NCI-H748 treated with DMSO at 0.1 percent for 48 hours (cell line): ENCODE measurements at regions not wholly inside any gene's neighbourhood (a gene's known extent, or its start where the extent isn't known, plus 50 kb on each side); places are given as distances from the start of the nearest gene placed in this dataset.

Source experiments
- DNase-seq: peaks from one replicate; lab custom pipeline; 2025; lab: John Stamatoyannopoulos, UW

DNA sequence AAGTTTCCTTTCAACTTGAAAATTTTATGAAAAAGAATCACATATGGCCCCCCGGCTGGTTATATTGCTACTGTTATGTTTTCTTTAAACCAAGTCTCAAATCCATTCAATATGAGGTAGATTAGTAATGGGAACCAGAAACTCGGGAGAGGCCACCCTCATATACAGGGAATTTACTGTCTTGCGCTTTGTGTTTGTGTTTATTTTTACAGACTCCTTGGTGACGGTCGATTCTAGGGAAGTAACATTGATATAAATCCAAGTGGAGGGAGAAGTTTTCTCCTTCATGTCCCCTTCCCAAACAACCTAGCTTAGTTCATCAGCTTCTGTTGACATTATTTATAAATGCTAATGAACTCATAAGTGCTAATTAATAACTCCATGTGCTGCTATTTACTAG is 163.5 kb upstream of the LMO4 start:
- no peak for DNase-seq

DNA sequence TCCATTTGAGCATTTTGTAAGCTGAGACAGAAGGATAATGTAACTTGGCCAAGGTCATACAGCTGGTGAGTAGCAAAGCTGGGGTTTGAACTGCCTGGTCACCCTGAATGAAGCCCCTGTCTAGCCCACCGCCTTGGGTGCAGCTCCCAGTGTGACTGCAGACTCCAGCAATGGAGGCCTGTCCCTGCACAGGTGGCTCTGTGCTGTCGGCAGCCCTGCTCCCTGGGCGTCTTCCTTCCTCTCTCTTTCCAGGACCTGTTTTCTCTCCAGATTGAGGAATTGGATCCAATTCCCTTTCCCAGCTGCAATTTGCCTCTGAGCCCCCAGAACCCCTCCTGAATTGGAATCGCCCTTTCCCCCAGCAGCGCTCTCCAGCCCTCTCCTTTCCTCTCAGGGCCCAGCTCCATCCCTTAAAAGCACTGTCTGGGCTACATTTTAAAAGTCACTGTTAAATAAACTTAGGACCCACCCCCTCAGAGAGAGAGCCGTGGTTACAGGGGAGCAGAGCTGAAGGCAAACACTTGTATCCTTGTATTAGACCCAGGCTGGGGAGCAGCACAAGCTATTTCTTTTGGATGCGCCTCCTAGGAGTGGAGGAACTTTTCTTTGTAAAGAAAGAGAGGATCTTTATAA is 161.4 kb upstream of the LMO4 start:
- DNase-seq = no peak

DNA sequence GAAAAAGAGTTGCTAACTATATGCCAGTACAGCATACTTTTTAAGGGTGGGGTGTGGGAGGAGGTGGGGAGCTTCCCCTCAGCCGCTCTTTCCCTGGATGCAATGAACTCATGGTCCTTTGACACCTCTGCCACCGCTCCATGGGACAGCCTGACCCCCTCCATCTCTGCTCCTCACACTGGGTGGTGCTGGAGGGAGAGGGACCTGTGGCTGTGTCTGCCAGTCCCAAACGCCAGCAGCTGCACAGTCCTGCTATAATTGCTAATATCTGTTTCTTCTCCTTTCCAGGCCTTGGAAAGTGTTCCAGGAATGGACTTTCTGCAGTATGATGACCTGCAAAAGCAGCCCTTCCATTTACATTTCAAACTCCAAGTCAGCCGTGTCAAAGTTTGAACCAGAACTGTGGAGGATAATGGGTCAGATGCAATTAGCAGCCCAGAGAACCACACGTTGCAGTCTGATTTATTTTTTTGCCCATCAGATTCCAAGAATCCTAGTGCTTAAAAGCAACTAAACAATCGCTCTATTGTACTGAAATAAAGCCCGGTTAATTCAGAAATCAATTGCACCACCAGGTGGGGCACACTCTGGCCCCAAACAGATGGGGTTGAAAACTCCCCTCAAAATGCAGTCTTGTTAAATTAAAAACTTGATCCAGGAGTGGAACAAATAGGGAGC is 160.7 kb upstream of the LMO4 start:
- DNase-seq = no peak

DNA sequence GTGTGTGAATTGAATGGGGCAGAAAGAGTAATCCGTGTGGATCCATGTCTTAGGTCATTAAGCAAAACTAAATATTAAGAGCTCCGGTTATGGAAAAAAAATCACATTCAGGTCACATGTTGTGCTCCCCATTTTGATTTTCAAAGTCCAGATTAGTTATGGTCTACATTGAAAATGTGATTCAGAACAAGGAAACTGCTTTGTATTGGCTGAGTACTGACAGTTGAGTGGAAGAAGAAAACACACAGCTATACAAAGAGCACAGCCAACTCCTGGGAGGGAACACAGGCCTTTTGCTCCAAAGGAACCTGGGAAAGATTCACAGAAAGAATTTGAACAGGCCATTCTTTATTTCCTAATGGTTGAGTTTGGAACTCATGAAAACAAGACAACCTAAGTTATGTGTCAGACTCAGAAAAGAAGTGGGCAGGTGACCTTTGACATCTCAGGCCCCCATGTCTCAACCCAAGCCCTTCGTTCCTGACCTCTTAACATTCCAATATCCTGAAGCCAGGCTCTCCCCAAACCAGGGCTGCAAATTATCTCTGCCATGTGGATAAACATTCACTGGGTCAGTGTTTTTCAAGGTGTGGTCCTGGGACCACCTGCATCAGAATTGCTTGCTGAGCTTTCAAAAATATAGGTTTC is 159.3 kb upstream of the LMO4 start:
- no peak for DNase-seq

- no peak for DNase-seq
Observed at GRCh38 chr1:87170157-87170556, 158.5 kb upstream of the LMO4 start.

DNA sequence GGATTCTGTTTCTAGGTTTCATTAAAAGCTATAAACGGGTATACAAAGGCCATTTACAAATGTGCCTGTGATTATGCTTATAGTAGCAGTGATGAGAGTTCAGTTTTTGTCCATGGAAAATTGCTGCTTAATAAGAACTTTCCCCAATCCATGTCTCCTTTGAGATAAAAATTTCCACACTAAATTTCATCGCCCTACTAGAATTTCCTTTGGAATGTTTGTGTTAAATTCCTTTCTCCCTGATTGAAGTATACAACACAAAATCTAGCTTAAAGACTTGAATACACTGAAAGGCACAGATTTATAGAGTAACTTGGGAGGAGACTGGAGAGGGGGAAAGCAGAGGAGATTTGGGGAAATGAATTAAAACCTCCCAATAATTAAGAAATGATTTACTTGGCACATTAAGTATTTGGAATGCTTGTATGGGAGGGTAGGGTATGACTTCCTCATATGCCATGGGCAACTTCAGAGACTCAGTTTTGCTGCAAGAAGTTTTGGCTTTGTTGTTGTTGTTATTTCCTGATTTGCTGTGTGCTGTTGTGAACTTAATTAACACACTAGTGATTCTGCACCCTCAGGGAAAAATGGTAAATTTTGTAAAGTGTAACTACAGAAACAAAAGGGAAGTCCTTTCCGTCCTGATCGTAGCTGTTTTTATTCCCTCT is 157.6 kb upstream of the LMO4 start:
- DNase-seq = no peak

GRCh38 chr1:87173231-87173630 is 155.4 kb upstream of the LMO4 start:
- no peak for DNase-seq

DNA sequence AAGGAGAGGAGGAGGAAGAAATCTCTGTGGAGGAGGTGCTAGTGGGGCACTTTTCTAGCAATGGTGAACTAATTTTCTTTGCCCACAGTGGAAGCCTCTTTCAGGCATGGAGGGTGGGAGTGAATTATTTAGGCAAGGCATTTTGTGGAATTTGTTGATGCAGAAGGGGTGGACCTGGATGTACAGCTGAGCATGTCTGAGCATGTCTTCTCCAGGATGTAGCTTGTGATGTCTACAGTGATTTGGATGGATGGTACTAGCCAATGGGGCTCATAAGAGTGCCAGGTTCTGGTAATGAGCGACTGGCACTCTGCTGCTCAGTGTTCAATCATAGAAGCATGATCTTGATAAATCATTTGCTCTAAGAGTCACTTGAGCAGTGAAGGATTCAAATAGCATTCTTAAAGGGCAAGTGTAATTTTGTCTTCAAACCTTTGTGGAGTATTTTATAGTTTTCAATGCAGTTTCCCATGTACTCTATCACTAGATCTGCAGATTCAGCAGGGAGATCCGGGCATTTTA is 153.9 kb upstream of the LMO4 start:
- no peak for DNase-seq

DNA sequence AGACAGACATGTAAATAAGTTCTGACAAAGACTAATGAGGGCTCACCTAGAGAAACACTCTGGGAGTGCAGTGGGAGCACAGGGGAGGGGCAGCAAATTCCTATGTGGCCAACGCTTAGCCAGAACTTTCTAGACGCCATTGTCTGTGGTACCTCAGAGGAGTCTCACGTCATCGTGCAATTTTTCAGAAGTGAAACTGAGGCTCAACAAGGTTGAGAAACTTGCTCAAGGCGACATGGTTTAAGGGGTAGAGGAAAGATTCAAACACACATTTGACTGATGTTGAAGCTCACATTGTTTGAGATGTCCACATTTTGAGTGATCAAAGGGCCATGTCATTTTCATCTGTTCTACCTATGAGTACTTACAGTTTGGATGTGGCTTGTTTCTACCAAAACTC is 152.6 kb upstream of the LMO4 start:
- DNase-seq = no peak

GRCh38 chr1:87176514-87176913 is 152.2 kb upstream of the LMO4 start:
- no peak for DNase-seq

DNA sequence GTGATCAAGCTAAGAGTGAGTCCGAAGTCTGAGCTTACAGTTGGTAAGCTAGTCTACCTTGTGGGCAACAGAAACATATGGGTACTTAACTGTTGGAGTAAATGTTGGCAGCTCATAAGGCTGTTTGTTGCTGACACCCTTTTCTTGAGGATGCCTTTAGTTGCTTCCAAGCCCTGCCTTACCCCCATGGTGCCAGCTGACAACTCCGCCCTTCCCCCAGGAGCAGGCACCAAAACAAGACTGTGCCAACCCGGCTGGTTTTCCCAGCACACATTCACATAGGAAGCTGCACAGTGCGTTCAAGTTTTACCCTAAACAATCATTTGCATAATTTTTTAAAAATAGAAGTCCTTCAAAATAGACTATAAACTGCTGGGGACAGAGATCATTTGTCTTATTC is 150.2 kb upstream of the LMO4 start:
- no peak for DNase-seq

DNA sequence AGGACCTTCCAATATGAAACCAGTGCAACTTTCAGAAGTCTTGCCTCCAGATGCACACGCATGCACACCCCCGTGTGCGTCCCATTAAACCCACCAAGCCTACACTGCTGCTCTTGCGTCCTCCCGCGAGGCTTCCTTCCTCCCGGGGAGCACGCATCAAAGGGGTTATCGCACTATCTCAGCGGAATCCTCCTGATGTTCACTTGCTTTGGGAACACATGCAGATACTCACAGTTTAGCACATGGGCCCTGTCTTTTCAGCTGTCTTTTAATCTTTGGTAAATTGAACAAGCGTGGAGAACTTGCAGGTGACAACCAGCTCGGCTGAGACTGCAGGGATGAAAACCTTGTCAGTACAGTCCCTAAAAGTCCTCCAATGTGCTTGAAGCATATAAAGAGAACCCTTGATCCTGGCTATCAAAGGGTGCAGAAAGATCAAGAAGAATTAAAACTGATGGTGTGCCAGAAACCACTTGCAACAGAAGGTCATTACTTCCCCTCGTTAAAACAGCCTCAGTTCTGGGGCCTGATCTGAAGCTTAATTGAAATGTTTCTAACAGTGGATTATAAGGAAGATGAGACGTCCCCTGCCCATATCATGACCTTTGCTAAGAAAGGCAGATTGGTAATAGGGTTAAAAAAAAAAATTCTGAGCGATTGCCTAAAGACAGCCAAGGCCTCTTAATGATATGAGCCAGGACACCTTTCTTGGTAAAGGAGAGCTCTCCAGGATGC is 149.4 kb upstream of the LMO4 start:
- DNase-seq = no peak

GRCh38 chr1:87179851-87180519 is 148.7 kb upstream of the LMO4 start:
- no peak for DNase-seq

- DNase-seq = no peak
Observed at GRCh38 chr1:87180682-87181081, 148.0 kb upstream of the LMO4 start.

GRCh38 chr1:87182611-87183010 is 146.1 kb upstream of the LMO4 start:
- no peak for DNase-seq

DNA sequence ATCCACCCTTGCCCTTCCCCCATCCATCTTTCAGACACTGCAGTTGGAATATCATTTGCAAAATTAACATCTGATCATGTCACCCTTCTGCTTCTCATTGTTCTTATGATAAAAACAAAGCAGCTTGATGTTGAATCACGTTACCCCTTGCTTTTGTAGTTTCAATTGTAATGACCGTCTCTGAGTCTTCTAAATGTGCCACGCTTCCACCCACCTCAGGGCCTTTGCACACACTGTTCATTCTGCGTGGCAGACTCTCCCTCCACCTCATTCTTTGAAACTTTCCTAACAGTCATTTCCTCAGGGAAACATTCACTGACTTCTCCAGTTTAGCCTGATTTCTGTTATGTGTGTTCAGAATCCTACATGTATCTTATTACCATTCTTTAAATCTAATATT is 143.6 kb upstream of the LMO4 start:
- no peak for DNase-seq

DNA sequence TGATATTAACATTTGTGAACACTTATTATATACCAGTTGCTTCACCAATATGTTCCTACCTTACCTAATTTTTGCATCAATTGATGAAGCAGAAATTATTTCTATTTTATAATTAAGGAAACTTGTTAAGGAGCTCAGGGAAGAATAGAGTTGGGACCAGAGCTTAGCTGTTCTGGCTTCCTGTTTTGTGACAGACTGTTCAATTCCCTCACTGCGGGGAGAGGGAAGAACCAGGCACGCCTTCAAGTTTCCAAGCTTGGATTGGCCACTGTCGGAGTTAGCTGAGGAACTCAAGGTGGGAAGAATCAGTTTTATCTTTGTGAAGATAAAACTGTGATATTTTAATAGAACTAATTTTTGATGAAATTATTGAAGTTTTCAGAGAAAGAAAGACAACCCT is 142.3 kb upstream of the LMO4 start:
- DNase-seq = no peak

DNA sequence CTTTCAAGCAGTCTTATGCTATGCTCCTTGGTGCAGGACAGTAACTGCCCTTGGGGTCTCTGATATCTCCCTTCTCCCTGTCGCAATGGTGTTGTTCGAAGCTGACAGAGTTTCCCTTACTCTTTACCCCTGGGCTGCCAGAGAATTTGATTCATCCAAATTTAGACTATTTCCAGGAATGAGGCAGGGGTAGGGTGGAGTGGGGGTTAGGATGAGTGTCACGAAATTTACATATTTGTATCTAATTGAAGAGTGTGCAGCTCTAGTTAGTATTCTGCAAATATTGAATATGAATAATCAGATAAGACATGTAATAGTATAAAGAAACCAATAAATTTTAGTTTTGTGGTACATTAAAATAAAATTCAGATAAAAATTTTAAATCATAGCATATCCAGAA is 140.0 kb upstream of the LMO4 start:
- DNase-seq = no peak

GRCh38 chr1:87190402-87190801 is 138.3 kb upstream of the LMO4 start:
- DNase-seq = no peak

DNA sequence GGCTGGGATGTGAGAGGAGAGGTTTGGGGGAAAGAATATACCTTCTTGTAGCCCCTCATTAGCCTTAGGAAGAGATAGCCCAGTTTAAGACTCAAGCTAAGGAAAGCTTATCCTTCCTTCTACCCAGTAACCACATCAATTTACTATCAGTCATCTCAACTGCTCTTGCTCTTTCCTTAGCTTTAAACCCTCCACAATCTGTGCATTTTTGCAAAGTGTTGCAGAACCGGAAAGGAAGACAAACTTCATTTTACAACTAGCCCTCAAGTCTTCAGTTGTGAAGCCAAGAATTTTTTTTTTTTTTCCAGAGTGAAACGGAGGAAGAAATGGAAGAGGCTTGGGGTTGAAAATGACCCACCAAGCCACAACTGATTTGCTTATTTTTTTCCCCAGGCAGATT is 137.0 kb upstream of the LMO4 start:
- no peak for DNase-seq

DNA sequence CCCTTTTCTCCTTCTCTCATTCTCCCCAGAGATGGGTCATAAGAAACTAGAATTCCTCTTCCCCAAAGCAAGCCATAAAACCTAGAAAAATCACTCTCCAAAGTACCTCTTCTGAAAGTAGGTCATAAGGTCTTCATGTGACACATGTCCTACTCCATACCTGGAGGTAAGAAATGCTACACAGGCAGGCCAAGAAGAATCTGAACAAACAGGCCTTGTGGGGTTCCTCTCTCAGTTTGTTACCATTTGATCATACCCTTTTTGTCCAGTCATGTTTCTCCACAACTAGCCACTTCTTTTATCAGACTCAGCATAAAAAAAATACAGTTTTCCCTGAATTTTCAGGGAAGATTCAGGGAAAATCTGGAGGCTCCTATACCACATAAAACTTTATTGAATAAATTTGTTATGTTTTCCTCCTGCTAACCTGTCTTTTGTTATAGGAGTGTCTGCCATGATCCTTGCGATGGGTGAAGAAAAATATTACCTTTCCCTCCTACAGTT is 134.4 kb upstream of the LMO4 start:
- DNase-seq = no peak
